ENCODE measurements at regions not wholly inside any gene's neighbourhood (a gene's known extent, or its start where the extent isn't known, plus 50 kb on each side); places are given as distances from the start of the nearest gene placed in this dataset.
"Not testable (repeated sequence)": the region's sequence is repeated elsewhere in the genome, so short reads cannot be mapped to it uniquely, and the experiment has no call there.

DNA sequence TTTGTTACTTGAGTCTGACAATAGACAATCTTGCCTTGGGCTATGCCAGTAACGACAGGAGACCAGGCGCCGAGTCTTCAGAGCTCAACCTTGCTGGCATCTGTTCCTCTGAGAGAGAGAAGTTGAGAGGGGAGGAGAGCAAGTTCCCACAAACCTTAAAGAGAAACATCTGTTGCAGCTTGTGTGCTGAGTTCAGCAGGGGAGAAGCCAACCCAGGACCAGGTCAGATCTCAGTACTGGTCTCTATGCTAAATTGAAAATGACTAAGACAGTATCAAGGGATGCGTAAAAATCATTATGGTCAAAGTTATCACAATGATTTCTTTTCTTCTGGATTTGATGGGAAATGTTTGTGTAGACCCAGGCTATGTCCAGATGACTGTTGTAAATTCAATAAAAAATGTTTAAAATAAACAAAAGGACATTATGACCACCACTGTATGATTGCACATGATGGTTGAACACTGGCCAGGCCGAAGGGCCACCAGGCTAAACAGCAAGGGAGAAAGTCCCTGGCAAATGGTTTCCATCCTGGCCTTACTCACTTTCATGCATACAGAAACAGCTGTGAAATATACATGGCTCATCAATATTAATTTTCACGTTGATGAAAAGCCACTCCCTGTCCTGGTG lies 100.3 kb upstream of the PMAIP1 start:
- no peak for TF ChIP-seq POLR2A (IDR thresholded peaks at IDR 0.05; ENCODE audit: extremely low read depth, insufficient read length)
- TF ChIP-seq CTCF (IDR thresholded peaks at IDR 0.05; ENCODE audit: low read depth, low read length), result no peak
- no peak for TF ChIP-seq MYC (IDR thresholded peaks at IDR 0.05; ENCODE audit: low read depth, low read length)
- TF ChIP-seq, protein P1, sequence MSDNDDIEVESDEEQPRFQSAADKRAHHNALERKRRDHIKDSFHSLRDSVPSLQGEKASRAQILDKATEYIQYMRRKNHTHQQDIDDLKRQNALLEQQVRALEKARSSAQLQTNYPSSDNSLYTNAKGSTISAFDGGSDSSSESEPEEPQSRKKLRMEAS (IDR thresholded peaks at IDR 0.05; ENCODE audit: low read depth, low read length), result no peak
- no peak for DNase-seq (ENCODE audit: low read depth)

DNA sequence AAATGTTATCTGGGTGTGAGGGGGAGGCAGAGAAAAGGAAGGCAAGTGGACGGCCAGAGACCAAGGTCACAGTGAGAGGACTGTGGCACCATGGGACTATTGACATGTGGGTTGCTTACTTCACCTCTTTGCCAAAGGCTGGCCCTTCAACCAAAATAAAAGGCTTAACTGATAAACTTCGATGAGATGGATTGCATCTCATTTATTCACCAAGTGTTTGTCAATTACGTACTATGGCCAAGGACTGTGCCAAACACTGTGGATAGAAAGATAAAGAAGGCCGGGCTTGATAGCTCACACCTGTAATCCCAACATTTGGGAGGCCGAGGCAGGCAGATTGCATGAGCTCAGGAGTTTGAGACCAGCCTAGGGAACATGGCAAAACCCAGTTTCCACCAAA lies 98.7 kb upstream of the CCBE1 start:
- H3K4me3 ChIP-seq (ENCODE audit: low read depth, low read length), result no peak overlapping the region
- no peak for TF ChIP-seq POLR2A (IDR thresholded peaks at IDR 0.05; ENCODE audit: extremely low read depth, insufficient read length)
- TF ChIP-seq MYC (IDR thresholded peaks at IDR 0.05; ENCODE audit: low read depth, low read length), result no peak

More for the DNA sequence above, 100.3 kb upstream of the PMAIP1 start:
- H3K4me3 ChIP-seq (ENCODE audit: low read depth, low read length), result no peak overlapping the region

DNA sequence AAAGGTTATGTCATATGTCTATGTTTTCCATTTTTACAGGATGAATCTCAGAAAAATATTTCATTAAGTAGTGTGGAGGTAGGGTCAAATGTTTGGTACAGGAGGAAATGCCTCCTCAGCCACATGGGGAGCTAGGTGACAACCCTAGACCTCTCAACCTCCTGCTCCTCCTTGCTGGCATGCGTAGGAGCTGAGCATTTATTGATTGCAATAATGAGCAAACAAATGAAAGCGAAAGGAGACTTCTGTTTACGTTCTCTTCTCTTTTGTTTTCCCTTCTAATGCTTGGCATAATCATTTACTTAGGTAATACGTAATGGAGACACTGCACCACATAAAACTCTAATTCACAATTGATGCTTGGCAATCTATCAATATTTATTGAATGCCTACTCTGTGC lies 95.1 kb upstream of the CCBE1 start:
- no peak for DNase-seq (ENCODE audit: low read depth)
- no peak overlapping the region for H3K4me3 ChIP-seq (ENCODE audit: low read depth, low read length)
- no peak for TF ChIP-seq POLR2A (IDR thresholded peaks at IDR 0.05; ENCODE audit: extremely low read depth, insufficient read length)
- TF ChIP-seq, protein P1 (IDR thresholded peaks at IDR 0.05; ENCODE audit: low read depth, low read length), result no peak
- no peak for TF ChIP-seq CTCF (IDR thresholded peaks at IDR 0.05; ENCODE audit: low read depth, low read length)
- no peak for TF ChIP-seq MYC (IDR thresholded peaks at IDR 0.05; ENCODE audit: low read depth, low read length)

More for the DNA sequence above, 98.7 kb upstream of the CCBE1 start:
- no peak for DNase-seq (ENCODE audit: low read depth)

- DNase-seq (ENCODE audit: low read depth); H3K4me3 ChIP-seq (ENCODE audit: low read depth, low read length): not testable (repeated sequence)
These were observed 93.2 kb upstream of the CCBE1 start for GRCh38 chr18:59790346-59790936.

DNA sequence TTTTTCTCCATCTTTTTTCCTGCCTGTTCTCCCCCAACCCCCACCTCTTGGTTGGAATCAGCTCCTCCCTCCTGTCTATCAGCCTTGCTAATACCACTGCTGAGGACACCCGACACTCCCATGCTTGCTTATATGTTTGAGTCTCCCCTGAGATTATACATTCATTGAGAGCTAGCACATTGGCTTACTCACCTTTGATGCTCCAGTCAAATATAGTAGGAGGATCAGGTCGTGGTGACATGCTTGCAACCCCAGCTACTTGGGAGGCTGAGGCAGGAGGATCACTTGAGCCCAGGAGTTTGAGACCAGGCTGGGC lies 91.5 kb upstream of the CCBE1 start:
- TF ChIP-seq POLR2A (IDR thresholded peaks at IDR 0.05; ENCODE audit: extremely low read depth, insufficient read length), result no peak
- no peak for TF ChIP-seq MYC (IDR thresholded peaks at IDR 0.05; ENCODE audit: low read depth, low read length)
- H3K4me3 ChIP-seq (ENCODE audit: low read depth, low read length), result no peak overlapping the region
- no peak for DNase-seq (ENCODE audit: low read depth)

GRCh38 chr18:59787998-59788790 lies 91.0 kb upstream of the CCBE1 start:
- no peak for TF ChIP-seq POLR2A (IDR thresholded peaks at IDR 0.05; ENCODE audit: extremely low read depth, insufficient read length)
- TF ChIP-seq, protein P1 (IDR thresholded peaks at IDR 0.05; ENCODE audit: low read depth, low read length), result no peak
- TF ChIP-seq MYC (IDR thresholded peaks at IDR 0.05; ENCODE audit: low read depth, low read length), result no peak
- no peak for DNase-seq (ENCODE audit: low read depth)
- H3K4me3 ChIP-seq (ENCODE audit: low read depth, low read length), result no peak overlapping the region

DNA sequence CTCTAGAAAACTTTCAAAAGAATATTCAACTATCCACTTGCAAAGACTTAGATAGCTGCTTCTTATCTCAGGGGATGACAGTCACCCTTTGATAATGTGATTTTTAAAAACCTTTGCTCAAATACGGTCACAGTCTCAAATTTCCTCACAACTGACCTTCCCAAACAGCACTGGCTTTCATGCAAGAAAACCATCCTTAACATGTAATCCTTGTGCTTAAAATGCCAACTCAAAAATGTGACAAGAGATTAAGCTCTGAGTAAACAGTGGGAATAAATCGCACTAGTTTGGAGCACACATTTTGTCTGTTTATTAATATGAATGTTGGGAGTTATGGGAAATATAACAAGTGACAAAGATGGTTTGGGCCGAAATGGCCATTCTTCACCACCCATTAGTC lies 87.5 kb upstream of the CCBE1 start:
- H3K4me3 ChIP-seq (ENCODE audit: low read depth, low read length), result no peak overlapping the region
- no peak for DNase-seq (ENCODE audit: low read depth)
- no peak for TF ChIP-seq POLR2A (IDR thresholded peaks at IDR 0.05; ENCODE audit: extremely low read depth, insufficient read length)
- TF ChIP-seq, protein P1 (IDR thresholded peaks at IDR 0.05; ENCODE audit: low read depth, low read length), result no peak
- TF ChIP-seq CTCF (IDR thresholded peaks at IDR 0.05; ENCODE audit: low read depth, low read length), result no peak

All from NB4 (cell line).